ENCODE measurements at regions not wholly inside any gene's neighbourhood (a gene's known extent, or its start where the extent isn't known, plus 50 kb on each side); places are given as distances from the start of the nearest gene placed in this dataset.

DNA sequence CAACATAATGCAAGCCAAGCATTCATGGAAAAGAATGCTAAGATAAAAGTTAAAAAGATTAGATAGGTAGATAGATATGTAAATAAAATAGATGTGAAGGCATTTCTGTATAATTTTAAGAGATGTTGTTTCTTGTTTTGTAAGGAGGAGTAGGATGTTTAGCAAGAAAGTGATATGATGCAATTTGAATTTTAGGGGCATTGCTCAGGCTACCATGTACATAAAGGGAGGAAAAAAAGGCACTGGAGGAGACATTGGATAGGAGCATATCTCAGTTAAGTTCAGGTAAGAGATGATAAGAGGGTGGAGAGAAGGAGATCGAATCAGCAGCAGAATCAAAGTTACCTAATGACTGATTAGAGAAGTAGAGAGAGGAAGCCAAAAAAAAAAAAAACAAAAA, 194.7 kb downstream of the TENT5A start:
- no peak for TF ChIP-seq EZH2phosphoT487 (IDR thresholded peaks at IDR 0.05; ENCODE audit: borderline replicate concordance, low read depth, low read length)
- TF ChIP-seq, protein P1, sequence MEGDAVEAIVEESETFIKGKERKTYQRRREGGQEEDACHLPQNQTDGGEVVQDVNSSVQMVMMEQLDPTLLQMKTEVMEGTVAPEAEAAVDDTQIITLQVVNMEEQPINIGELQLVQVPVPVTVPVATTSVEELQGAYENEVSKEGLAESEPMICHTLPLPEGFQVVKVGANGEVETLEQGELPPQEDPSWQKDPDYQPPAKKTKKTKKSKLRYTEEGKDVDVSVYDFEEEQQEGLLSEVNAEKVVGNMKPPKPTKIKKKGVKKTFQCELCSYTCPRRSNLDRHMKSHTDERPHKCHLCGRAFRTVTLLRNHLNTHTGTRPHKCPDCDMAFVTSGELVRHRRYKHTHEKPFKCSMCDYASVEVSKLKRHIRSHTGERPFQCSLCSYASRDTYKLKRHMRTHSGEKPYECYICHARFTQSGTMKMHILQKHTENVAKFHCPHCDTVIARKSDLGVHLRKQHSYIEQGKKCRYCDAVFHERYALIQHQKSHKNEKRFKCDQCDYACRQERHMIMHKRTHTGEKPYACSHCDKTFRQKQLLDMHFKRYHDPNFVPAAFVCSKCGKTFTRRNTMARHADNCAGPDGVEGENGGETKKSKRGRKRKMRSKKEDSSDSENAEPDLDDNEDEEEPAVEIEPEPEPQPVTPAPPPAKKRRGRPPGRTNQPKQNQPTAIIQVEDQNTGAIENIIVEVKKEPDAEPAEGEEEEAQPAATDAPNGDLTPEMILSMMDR (conservative IDR thresholded peaks at IDR 0.05; ENCODE audit: low read length), result no peak
- H3K36me3 ChIP-seq (ENCODE audit: insufficient read depth, low read length), result no peaks in the 10 kb centered on the region
- no peak overlapping the region for H3K27ac ChIP-seq (ENCODE audit: low read depth, low read length, poor library complexity, severe bottlenecking)

DNA sequence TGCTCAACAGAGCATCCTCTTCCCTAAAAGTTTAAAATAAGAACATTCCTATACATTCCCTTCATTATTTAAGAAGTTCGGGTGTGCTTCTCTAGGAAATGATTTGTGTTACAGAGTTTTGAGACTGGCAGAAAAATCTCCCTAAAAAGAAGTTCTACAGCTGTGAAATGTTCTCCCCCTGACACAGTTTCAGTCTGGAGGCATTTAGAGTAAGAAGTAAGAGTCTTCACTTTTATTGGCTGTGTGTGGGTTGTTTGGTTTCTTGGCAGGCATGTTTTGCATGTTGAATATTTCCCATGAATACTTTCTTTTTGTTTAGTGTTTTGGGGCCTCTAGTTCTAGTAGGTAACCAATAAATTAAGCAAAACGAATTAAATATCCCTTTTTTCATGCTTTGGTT, 195.9 kb downstream of the TENT5A start:
- no peak for DNase-seq (ENCODE audit: low spot score)
- intact Hi-C loops (cut with micrococcal nuclease; ENCODE audit: unreplicated experiment), result no loop called here
- H3K36me3 ChIP-seq (ENCODE audit: insufficient read depth, low read length), result no peaks in the 10 kb centered on the region
- H3K4me2 ChIP-seq (ENCODE audit: low read length), result no peak overlapping the region
- H3K9me3 ChIP-seq (ENCODE audit: low read length), result no peaks in the 10 kb centered on the region
- no peaks in the 10 kb centered on the region for H3K4me1 ChIP-seq (ENCODE audit: insufficient read depth, low read length, poor library complexity, severe bottlenecking)
- ChIA-PET POLR2A (no interaction called here), CTCF (ENCODE audit: unreplicated experiment) (no interaction called here)
- TF ChIP-seq, protein P1 (conservative IDR thresholded peaks at IDR 0.05; ENCODE audit: low read length), result no peak
- TF ChIP-seq EZH2phosphoT487 (IDR thresholded peaks at IDR 0.05; ENCODE audit: borderline replicate concordance, low read depth, low read length), result no peak
- no peaks in the 10 kb centered on the region for H4K20me1 ChIP-seq (ENCODE audit: insufficient read depth, low read length)
- no peak overlapping the region for H3K27ac ChIP-seq (ENCODE audit: low read depth, low read length, poor library complexity, severe bottlenecking)
- H2AFZ ChIP-seq (ENCODE audit: low read length), result no peak overlapping the region
- H3K4me3 ChIP-seq (ENCODE audit: low read depth, low read length, poor library complexity, severe bottlenecking), result no peak overlapping the region
- H3K9me2 ChIP-seq (ENCODE audit: insufficient read depth, low read length), result no peaks in the 10 kb centered on the region
- no TSS peak for BruUV-seq (replicated peaks)
- no peaks in the 10 kb centered on the region for H3K79me2 ChIP-seq (ENCODE audit: insufficient read depth, low read depth, low read length)

More for the DNA sequence above, 194.7 kb downstream of the TENT5A start:
- BruUV-seq (replicated peaks), result no TSS peak
- H3K4me3 ChIP-seq (ENCODE audit: low read depth, low read length, poor library complexity, severe bottlenecking), result no peak overlapping the region
- intact Hi-C loops (cut with micrococcal nuclease; ENCODE audit: unreplicated experiment), result no loop called here
- H3K9me3 ChIP-seq (ENCODE audit: low read length), result no peaks in the 10 kb centered on the region
- no peaks in the 10 kb centered on the region for H4K20me1 ChIP-seq (ENCODE audit: insufficient read depth, low read length)
- ChIA-PET CTCF (ENCODE audit: unreplicated experiment) (no interaction called here), POLR2A (interaction anchor here (0.7 kb wide), 2 partner anchors 182 to 188 kb away, joined by 3 to 6 read pairs; no protein-coding TSS in a partner anchor)
- H3K4me2 ChIP-seq (ENCODE audit: low read length), result no peak overlapping the region
- H3K79me2 ChIP-seq (ENCODE audit: insufficient read depth, low read depth, low read length), result no peaks in the 10 kb centered on the region
- H3K9me2 ChIP-seq (ENCODE audit: insufficient read depth, low read length), result no peaks in the 10 kb centered on the region
- no peaks in the 10 kb centered on the region for H3K4me1 ChIP-seq (ENCODE audit: insufficient read depth, low read length, poor library complexity, severe bottlenecking)
- H2AFZ ChIP-seq (ENCODE audit: low read length), result no peak overlapping the region
- no peak for DNase-seq (ENCODE audit: low spot score)

DNA sequence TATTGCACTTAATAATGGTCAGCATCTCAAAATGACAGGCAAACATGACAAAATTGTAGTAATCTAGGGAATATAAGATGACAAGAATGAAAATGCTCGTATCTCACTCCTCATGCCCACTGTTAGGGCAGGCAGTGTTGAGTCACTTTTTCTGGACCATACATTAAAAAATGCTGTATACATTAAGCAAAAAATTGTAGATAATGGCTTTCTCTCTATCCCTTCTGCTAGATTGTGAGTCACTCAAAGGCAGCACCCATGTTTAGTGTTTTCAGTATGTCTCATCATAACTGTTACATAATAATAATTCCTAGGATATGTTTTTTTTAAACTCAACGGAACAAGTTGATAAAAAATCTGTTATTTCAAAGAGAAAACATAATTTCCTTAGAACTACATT, 199.3 kb downstream of the TENT5A start:
- H4K20me1 ChIP-seq (ENCODE audit: insufficient read depth, low read length), result no peaks in the 10 kb centered on the region
- TF ChIP-seq, protein P1 (conservative IDR thresholded peaks at IDR 0.05; ENCODE audit: low read length), result no peak
- no peak for TF ChIP-seq EZH2phosphoT487 (IDR thresholded peaks at IDR 0.05; ENCODE audit: borderline replicate concordance, low read depth, low read length)
- no peaks in the 10 kb centered on the region for H3K9me2 ChIP-seq (ENCODE audit: insufficient read depth, low read length)
- ChIA-PET POLR2A (no interaction called here), CTCF (ENCODE audit: unreplicated experiment) (no interaction called here)
- H2AFZ ChIP-seq (ENCODE audit: low read length), result no peak overlapping the region
- H3K4me3 ChIP-seq (ENCODE audit: low read depth, low read length, poor library complexity, severe bottlenecking), result no peak overlapping the region
- H3K27ac ChIP-seq (ENCODE audit: low read depth, low read length, poor library complexity, severe bottlenecking), result no peak overlapping the region
- BruUV-seq (replicated peaks), result no TSS peak
- no peaks in the 10 kb centered on the region for H3K9me3 ChIP-seq (ENCODE audit: low read length)
- H3K4me2 ChIP-seq (ENCODE audit: low read length), result no peak overlapping the region
- H3K79me2 ChIP-seq (ENCODE audit: insufficient read depth, low read depth, low read length), result no peaks in the 10 kb centered on the region
- H3K4me1 ChIP-seq (ENCODE audit: insufficient read depth, low read length, poor library complexity, severe bottlenecking), result no peaks in the 10 kb centered on the region
- intact Hi-C loops (cut with micrococcal nuclease; ENCODE audit: unreplicated experiment), result no loop called here
- no peak for DNase-seq (ENCODE audit: low spot score)
- H3K36me3 ChIP-seq (ENCODE audit: insufficient read depth, low read length), result no peaks in the 10 kb centered on the region
